Stimulated activated CD4-positive, alpha-beta T cell treated with anti-CD3 and anti-CD28 coated beads, Interleukin-4, amount 100 ng/mL, for 4 hours (primary cell): ENCODE measurements at regions not wholly inside any gene's neighbourhood (a gene's known extent, or its start where the extent isn't known, plus 50 kb on each side); places are given as distances from the start of the nearest gene placed in this dataset.

Experiments
- DNase-seq, 2 experiments: peaks; one replicate each; pipeline ENCODE4 v3.0.0-alpha.2; 2020

DNA sequence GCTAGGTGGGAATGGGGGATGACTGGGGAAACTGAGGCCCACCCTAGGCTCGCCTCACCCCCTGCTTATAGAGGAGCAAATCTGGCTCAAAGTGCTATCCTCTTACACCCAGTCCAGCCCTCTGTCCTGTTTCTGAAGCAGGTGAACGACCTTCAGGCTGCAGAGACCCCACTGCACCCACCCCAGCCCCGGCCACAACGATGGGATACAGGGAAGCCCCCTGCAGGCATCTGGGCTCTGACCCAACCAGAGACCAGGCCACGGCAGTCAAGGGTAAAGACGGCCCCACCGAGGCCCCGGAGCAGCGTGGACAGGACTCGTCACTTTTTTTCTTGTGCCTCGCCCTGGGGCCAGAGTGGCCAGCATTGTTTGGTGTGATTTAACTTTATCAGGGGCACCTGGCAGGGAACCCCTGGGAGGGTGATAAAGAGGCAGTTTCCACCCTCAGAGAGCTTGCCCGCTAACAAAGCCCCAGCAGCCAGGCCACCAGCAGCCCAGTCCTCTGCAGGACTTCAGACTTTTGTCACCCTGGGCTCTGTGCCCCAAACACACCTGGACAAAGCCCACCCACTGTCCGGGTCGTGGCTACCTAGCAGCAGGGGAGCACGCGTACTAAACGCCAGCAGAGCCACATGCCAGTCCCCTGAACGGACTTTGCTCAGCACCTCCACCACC lies 612.6 kb downstream of the TBC1D22A start:
- no peak for DNase-seq

DNA sequence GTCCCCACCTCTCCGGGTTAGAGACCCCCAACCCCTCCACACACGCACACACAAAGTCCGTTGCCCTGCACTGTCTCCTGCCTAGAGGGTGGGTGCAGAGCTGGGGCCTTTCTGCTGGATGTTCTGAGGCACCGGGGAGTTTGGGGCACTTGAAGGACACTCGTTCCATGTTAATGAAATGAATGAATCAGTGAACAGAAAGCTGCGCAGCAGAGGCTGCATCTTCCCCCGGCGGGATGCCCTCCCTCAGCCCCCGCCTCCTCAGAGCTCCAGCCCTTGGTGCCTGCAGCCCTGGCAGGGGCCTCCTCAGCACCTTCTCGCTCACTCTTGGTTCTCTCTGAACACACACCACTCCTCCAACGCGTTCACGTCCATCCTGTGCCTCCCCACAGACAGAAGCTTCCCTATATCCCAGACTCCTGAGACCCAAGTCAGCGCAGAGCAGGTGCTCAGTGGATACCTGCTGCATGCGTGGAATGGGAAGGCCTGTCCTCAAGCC lies 611.9 kb downstream of the TBC1D22A start:
- no peak for DNase-seq

DNA sequence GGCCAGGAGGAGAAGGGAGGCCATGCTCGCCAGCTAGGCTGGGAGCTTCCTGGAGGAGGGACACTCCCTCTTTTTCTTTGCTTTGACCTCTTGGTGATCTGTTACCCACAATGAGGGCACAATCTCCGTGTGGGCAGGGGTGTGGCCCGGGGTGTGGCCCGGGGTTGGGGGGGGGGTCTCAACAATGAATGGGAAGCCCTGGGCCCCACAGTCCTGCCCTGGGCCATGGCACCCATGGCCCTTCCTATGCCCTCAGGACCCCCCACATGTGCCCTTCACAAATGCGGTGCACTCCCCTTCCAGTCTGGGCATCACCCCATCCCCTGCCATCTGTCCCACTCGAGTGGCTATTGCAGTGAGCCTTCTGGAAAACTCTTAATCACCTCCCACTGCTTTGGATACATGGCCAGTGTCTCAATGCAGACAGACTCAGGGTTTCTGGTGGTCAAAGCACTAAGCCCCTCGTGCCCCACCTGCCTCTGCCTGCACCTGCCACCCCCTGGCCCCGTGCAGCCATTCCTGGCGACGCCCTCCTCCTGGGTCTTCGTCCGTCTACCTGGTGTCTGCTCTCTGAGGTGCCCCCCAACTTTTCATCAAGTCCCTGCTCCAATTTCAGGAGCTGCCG lies 611.3 kb downstream of the TBC1D22A start:
- DNase-seq, result no peak

DNA sequence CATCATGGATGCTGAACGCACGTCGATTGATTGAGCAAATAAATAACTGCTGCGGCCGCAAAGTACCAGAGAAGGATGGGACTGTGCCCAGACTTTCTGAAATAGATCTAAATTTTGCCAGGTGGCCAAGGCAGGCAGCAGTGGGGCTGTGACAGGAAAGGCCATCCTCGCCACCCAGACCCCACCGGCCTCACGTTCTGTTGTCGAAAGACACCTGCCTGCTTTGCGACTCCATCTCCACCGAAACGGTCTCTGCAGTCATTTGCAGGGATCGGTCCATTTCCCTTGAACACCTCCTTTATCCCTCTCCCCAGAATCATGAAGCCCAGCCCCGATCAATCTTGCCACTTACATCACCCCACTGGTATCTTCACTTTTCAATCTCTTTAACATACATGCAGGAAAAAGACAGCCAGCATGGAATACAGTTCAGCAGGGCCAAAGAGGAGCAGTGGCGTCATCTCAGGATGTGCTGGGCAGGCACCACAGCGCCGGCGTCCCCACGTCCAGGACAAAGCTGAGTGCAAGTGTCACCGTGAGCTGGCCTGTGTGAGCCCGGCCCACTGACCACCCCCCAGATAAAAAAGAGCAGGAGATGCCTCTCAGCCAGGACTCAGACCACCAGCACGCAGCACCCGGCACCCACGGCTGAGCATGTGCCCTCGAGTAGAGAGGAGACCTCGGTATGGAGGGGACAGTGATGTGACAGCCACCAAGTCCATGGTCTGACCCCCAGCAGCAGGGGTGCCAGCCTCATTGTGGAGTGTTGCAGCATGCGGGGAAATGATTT lies 610.3 kb downstream of the TBC1D22A start:
- no peak for DNase-seq

DNA sequence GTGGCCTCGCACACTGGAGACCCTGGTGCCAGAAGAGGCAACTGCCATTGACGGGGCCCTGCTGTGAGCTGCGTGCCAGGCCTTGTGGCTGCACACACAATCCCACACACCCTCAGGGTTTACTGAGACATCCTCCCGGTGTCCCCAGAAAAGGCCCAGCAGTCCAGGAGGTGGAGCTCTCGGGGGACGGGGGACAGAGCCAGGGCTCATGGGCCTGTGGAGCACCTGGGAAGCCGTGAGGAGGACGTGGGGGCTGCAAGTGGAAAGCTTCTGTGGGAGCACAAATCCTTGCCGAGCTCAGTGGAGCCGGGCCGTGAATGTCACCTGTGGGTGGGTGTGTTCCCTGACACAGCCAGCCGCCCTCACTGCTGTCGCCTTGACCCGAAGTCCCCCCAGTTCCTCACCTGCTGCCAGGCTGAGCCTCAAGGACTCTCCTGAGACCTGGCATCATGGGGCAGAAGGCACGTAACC lies 609.7 kb downstream of the TBC1D22A start:
- no peak for DNase-seq

DNA sequence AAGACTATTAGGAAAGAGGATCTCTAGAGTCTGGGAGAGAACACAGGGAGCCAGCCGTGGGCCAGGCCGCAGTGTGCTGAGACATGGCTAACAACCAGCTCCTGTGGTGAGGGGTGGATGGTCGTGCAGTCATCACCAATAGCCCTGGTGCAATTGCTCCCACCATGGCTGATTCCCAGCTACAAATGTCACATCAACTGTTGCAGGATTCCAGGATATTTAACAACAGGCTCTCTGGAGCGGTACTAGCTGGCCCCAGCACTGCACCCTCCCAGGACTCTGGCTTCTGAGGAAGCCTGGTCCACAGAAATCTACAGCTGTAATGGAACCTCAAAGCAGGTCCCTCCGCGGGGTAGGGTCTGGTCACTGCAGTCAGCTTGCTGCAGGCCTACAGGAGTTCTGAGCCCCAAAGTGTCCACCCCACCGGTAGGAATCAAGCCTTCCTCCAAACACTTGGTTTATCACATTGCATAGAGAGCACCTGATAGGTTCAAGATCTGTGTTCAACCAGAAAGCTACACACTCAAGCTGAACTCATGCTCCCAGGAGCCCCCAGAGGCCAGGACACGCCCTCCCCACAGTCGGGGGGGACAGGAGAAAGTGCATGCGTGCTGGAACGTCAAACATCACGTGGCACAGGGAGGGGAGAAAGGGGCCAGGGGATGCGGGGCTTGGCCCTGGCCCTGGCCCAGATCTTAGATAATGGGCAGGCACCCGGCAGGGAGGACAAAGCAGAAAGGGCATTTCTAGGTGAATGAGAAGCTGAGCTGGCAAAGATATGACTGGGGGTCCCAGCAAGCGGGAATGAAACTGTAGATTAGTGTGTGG lies 609.0 kb downstream of the TBC1D22A start:
- no peak for DNase-seq

DNA sequence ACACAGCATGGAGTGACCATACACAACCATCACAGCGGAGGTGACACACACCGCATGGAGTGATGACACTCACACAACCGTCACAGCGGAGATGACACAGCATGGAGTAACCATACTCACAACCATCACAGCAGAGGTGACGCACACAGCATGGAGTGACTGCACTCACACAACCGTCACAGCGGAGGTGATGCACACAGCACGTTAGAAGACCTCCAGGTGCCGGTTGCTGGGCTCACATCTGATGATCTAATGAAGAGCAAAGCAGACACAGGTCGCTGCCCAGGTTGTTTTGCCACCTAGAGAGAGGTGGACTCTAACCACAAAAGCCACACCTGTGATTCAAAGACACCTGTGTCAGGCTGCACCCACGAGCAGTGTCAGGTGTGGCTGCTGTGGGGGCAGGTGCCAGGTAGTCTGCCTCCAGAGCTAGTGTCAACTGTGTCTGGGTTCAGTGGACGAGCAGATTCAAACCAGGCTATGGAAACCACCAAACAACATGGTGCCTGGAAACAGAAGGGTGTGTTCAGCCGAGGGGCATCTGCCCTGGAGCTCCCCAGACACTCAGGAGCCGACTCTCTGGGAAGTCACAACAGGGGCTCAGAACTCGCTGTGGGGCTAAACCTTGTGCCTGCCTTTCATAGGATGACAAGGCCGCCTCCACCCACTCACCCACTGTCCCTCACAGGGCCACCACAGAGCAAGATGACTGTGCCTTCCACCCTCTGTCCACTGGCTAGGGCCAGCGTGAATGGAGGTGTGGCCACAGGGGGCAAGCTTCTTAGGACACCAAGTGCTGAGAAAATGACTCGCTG lies 608.2 kb downstream of the TBC1D22A start:
- no peak for DNase-seq

DNA sequence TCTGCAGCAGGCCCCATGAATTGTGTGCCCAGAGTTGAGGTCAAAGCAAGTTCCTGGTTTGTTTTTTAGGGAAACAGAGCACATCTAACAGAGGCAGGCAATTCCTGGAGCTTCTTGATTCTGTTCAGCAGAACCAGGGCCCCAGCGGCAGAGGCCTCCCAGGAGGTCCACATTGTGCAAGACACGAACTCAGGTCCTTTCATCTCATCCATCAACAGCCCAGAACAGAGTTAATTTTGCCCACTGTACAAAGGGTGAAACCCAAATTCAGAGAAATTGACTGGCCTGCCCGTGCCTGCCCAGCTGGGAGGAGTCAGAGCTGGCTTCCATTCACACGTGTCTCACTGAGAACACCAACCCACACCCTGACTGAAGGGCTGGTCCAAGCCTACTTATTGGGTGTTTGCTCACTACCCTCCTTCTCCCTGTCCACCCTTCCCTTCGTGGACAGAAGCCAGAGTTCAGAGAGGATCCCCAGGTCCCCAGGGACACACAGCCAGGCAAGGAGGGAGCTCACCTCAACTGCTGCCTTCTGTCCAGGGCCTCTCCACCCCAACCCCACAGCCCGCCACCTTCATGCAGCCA lies 607.1 kb downstream of the TBC1D22A start:
- no peak for DNase-seq

DNA sequence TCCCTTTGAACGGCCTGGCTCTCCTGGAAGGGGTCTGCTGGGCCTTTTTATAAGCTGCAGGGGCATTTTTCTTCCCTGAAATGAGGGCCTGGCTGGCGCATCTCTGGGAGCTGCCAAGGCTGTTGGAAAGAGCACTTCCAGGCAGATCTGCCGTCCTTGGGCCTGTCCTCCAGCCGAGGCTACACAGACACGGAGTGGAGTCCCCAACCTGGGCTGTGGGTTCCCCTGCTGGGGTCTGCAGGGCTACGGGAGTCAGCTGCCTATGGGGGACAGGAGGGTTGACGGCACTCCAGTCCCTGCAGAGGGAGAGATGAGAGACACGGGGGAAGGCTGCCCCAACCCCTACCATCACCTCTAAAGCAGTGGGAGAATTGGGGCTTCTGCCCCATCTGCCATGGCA lies 606.6 kb downstream of the TBC1D22A start:
- no peak for DNase-seq

DNA sequence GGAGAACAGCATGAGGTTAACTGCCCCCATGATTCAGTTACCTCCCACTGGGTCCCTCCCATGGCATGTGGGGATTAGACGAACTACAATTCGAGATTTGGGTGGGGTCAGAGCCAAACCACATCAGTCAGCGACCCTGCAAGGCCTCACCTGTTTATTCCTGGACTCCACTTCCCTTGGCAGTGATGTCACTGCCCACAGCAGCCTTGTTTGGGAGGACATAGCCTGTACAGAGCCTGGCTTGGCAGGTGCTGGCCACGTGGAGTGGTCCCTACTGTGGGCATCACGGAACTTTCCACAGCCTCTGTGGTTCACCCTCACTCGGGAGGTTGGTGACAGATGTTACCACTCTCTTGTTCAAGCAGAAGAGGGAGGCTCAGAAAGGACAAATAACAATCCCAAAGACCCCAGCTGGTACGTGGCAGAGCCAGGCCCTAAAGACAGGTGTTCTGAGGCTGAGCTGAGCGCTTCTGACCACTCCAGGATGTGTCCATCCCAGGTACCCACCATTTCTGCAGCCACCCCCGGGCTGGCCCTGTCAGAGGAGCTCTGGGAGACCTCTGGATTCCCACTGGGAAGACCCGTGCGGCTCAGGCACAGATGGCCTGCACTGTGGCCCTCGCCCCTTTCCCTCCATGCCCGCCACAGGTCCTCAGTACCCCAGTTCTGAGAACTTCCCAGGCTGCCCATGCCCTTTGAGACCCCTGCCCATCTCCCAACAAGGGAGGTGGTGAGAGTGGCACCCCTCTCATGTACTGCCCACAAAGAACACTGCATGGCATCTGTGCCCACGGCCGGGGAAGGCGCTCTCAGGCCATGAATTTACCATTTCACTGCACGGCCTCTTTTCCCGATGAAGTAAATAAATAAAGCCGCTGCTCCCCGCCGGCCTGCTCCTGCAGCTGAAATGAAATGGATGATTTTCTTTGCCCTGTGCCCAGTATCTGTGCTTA lies 605.8 kb downstream of the TBC1D22A start:
- DNase-seq, result no peak

DNA sequence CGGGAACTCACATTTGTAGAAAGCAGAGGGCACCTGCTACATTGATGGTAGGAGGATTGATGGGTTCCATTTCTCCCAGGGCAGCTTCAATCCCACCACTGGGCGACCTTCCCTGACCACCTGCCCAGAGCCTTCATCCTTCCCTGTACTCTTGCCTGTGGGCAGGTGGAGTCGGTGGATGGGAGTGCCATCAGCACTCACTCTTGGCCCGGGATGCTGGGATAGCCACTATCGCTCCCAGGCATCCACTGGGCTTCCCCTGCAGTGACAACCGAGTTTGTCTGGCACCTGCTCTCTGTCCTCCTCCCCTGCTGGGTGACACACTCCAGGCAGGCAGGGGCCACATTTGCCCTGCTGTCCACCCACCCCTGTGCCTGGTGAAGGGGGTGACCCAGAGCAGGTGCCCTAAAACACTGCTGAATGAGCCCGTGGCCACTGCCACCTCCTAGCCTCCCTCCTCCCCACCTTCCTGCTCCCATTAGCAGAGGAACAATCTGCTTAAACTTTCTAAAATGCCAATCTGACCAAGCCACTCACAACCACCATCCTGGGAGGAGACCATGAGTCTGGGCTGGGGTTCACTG lies 604.7 kb downstream of the TBC1D22A start:
- DNase-seq, result no peak

DNA sequence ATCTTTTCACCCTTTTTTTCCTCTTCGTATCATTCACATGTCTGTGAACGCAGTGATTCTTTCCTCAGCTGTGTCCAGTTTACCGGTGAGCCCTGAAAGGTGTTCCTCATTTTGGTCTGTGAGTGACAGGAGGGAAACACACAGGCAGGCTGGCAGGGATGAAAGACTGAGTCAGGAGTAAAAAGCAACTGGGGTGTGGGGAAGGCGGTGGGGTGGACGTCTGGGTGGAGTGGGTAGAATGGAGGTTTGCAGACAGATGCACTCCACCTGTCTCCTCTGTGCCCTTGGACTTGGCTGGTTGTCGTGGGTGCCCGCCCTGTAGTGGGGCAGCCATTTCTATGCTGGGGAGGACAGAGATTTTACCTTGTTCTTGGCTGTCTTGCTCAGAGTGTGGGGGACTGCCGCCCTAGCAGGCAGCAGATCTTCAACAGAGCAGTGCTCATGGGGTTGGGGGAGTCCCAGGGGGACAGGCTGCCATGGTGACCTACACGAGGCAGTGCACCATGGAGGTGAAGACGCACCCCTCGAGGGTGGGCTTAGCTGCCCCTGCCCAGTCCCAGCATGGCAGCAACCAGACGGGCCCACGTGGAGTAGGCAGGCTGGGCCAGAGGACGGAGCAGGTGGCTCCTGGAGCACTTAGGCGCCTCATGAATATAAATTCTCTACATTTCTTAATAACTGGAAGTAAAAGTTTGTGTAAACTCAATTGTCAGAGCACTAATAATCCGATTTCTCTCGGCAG lies 603.7 kb downstream of the TBC1D22A start:
- DNase-seq, result no peak

DNA sequence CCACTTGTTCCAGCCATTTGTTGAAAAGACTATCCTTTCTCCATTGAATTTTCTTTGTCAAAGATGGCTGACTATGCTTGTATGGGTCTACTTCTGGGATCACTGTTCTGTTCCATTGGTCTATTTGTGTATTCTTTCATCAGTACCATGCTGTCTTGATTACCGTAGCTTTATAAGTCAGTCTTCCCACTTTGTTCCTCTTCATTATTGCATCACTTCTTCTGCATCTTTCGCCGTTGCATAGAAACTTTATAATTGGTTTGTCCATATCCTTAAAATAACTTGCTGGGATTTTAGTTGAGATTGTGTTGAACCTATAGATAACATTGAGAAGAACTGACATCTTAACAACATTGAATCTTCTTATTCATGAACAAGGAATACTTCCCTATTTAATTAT lies 598.8 kb downstream of the TBC1D22A start:
- no peak for DNase-seq

DNA sequence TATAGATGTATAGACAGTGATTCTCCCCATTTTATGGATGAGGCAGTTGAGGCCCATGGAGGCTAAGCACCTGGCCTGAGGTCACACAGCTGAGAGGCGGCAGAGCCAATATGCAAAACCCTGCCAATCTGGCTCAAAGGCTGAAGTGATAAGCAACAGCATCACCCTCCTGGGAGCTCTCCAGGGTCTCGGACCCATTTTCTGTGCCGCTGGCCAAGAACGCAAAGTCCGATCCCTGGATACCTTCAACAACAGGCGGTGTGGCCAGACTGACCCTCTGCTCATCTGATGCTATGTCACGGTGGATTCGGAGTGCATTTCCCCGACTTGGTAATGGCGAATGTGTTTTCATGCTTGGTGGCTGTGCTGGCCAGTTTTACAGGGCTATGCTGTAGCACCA lies 595.0 kb downstream of the TBC1D22A start:
- no peak for DNase-seq

DNA sequence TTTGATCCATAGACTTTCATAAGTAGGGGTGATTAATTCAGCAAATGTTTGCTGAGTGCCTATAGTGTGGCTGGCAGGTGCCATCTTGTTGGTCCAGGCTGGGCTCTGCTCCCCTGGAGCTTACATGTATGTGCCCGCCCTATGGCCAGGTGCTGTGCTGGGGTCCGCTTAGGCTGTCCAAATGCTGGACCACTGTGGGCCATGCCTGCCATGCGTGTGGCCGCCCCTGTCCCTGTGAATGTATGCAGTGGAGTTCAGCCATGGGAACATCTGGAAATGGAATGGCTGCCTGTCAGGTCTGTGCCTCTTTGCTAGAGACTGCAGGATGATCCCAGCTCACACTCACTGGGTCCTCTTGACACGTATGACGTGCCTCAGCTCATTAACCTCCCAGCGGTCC lies 594.6 kb downstream of the TBC1D22A start:
- no peak for DNase-seq

DNA sequence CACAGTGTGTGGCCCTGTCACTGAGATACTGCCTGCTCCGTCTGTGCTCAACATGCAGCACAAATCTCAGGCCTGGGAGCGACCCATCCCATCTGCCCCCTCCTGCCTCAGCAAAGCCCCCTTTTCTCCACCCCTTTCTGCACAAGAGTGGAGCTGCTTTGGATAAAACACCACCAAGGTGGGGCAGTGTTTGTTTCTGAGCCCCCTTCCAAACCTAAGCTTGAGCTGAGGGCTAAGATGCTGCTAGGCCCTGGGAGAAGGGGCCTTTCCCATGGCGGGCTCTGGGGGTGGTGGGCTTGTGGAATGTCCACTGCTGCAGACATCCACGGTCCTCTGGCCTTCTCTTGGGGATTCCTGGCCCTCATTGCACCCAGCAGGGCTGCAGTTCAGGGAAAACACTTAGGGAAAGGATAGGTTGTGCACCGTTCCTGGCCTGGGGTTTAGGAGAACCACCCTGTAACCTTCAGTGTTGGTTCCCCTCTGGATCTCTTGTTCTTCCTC lies 594.1 kb downstream of the TBC1D22A start:
- no peak for DNase-seq

DNA sequence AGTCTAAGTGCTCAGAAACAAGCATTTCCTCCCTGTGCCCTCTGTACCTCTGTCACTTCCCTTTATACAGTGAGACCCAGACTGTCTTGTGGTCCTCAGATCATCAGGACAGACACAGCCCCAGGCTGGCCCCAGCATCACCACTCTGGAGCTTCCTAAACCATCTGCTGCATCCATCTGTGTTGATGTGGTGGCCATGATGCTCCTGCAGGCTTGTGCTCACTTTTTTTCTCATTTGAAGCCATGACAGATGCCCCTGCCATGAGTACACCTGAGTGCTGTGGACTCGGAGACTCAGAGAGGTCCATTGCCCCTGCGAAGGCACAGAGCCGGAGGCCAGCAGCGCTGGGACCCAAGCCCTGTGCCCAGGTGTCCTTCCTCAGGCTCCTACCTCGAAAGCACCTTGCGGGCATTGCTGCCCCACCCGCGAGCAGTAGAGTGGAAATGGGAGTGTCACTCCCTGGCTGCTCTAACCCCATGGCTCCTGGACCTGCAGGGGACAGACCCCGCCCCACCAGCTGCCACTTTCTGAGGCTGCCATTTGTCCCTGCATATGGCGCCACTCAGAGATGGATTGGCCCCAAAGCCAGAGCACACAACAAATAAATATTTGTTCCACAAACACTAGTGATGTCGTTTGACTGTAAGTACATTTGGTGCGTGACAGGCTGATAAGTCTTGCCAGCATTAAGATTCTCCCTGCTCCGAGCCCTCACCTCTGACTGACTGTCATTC lies 593.5 kb downstream of the TBC1D22A start:
- no peak for DNase-seq

DNA sequence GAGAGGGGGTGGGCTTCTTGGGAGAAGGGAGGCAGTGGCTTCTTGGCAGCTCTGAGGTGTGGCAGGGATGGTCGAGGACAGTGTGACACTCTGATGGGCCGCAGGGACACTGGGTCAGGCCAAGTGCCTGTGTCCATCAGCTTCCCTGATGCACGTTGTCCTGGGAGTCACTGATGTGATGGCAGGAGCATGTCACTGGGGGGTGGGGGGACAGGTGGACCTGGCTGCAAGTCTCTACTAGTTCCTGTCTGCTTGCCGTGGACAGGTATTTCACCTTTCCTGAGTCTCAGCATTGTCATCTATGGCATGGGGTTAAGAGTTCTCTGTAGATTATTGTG lies 592.9 kb downstream of the TBC1D22A start:
- no peak for DNase-seq
